ENCODE measurements at regions not wholly inside any gene's neighbourhood (a gene's known extent, or its start where the extent isn't known, plus 50 kb on each side); places are given as distances from the start of the nearest gene placed in this dataset.

- 94% methylated on average over 5 of the region's 5 CpGs for WGBS (ENCODE audit: insufficient coverage, insufficient replicate concordance, low lambda C conversion rate, missing lambda C conversion rate)
- H3K4me3 ChIP-seq, result no peak overlapping the region
- no TSS peak for BruUV-seq (replicated peaks)
- no peak overlapping the region for H3K27ac ChIP-seq (ENCODE audit: control insufficient read depth, insufficient read depth)
- no peaks in the 10 kb centered on the region for H3K79me2 ChIP-seq (ENCODE audit: control insufficient read depth, insufficient read depth, low read length)
- RAD21 ChIA-PET (ENCODE audit: unreplicated experiment), result no interaction called here
- in situ Hi-C loops (cut with MboI), result no loop called here
- H4K20me1 ChIP-seq (ENCODE audit: control insufficient read depth, insufficient read depth), result no peaks in the 10 kb centered on the region
- H3K27me3 ChIP-seq (replicated peaks in 1 of 2; ENCODE audit: control insufficient read depth in 2 of 2, insufficient read depth in 2 of 2, low read length in 1 of 2), result no peaks in the 10 kb centered on the region
- intact Hi-C loops (cut with micrococcal nuclease; ENCODE audit: unreplicated experiment), result no loop called here
- no peak overlapping the region for H3K4me2 ChIP-seq (ENCODE audit: control insufficient read depth, insufficient read depth)
- no peaks in the 10 kb centered on the region for H3K36me3 ChIP-seq (ENCODE audit: control insufficient read depth in 2 of 2, insufficient read depth in 2 of 2, low read length in 1 of 2)
- no peak overlapping the region for H3K9ac ChIP-seq (ENCODE audit: control insufficient read depth, insufficient read depth, low read length)
- SMC1A ChIA-PET (ENCODE audit: uncharacterized antibody, unreplicated experiment), result interaction anchor here (1.0 kb wide), 1 partner anchor 91 kb away, joined by 3 read pairs; no protein-coding TSS in a partner anchor
- ATAC-seq (no peak), FAIRE-seq (no peak), DNase-seq (ENCODE audit: low read depth, low spot score) (no peak)
- H3K9me3 ChIP-seq (replicated peaks; ENCODE audit: control insufficient read depth, insufficient read depth, low read length), result no peaks in the 10 kb centered on the region; the same call in 1 of the 3 replicates
- CTCF ChIA-PET, result interaction anchor here (0.6 to 0.8 kb wide), 2 partner anchors 23 to 92 kb away, joined by 3 read pairs; no protein-coding TSS in a partner anchor
- H3K4me1 ChIP-seq (ENCODE audit: control insufficient read depth, insufficient read depth, low read length), result peaks cover 22% of the 10 kb centered on the region
- POLR2A ChIA-PET, result no interaction called here
- no peak overlapping the region for H2AFZ ChIP-seq (ENCODE audit: control insufficient read depth, low read depth, low read length)
- TF ChIP-seq BCLAF1 (IDR thresholded peaks at IDR 0.05) (no peak), CREM (IDR thresholded peaks at IDR 0.05; ENCODE audit: low read depth) (no peak), GABPA (IDR thresholded peaks at IDR 0.05; ENCODE audit: low read depth) (no peak), GATAD2B (conservative IDR thresholded peaks at IDR 0.05; ENCODE audit: low read depth) (no peak), EP300 (IDR thresholded peaks at IDR 0.05; ENCODE audit: borderline replicate concordance in 1 of 2, control insufficient read depth in 1 of 2, low read depth in 2 of 2, low read length in 2 of 2) (no peak), RAD21 (IDR thresholded peaks at IDR 0.05; ENCODE audit: insufficient read depth, low read depth, low read length) (no peak), SREBF1 (IDR thresholded peaks at IDR 0.05; ENCODE audit: low read length) (no peak), CUX1 (IDR thresholded peaks at IDR 0.05; ENCODE audit: insufficient replicate concordance, low read depth, low read length) (no peak), WRNIP1 (IDR thresholded peaks at IDR 0.05; ENCODE audit: borderline replicate concordance, low read depth, low read length) (no peak), BCL11A (IDR thresholded peaks at IDR 0.05; ENCODE audit: low read depth, low read length) (no peak), LARP7 (IDR thresholded peaks at IDR 0.05) (no peak), BMI1 (IDR thresholded peaks at IDR 0.05; ENCODE audit: borderline replicate concordance) (no peak), CEBPZ (IDR thresholded peaks at IDR 0.05; ENCODE audit: low read depth, low read length) (no peak), TBL1XR1 (IDR thresholded peaks at IDR 0.05; ENCODE audit: low read depth, low read length) (no peak)
These were observed 96.9 kb downstream of the ADSS2 start for GRCh38 chr1:244354810-244355278.
